ENCODE measurements at regions not wholly inside any gene's neighbourhood (a gene's known extent, or its start where the extent isn't known, plus 50 kb on each side); places are given as distances from the start of the nearest gene placed in this dataset.

DNA sequence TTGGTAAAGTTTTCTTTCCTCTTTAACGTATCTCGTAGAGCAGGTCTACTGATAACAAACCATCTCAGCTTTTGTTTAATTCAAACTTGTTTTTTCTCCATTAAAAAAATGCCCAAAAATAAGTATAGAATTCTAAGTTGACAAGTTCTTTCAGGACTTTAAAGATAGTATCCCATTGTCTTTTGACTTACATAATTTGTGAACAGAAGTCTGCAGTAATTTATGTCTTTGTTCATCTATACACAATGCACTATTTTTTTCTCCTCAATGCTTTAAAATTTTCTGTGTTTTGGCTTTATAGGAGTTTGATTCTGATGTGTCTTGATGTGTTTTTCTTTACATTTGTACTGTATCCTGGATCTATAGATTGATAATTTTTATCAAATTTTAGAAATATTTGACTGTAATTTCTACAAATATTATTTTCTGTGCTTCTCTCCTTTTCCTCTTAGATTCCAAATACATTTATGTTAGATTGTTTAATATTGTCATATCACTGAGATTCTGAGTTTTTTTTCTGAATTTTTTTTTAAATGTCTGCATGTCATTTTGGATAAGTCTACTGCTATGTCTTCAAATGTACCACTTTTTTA is 143.3 kb downstream of the FTCDNL1 start:
- Mint-ChIP-seq H3K27ac (no peak overlapping the region), H3K4me3 (no peak overlapping the region), H3K4me1 (no peaks in the 10 kb centered on the region), H3K9me3 (ENCODE audit: insufficient read depth) (peaks cover 3% of the 10 kb centered on the region), H3K27me3 (peaks cover 7% of the 10 kb centered on the region)
- Histone ChIP-seq H3K4me3 (ENCODE audit: control extremely low read depth in 1 of 5, extremely low read depth in 1 of 5, insufficient read depth in 1 of 5, low read depth in 2 of 5, low read length in 4 of 5) (no peak overlapping the region), H3K36me3 (replicated peaks in 1 of 2; ENCODE audit: control extremely low read depth in 1 of 2, control insufficient read depth in 1 of 2, extremely low read depth in 1 of 2, insufficient read depth in 2 of 2, low read length in 1 of 2) (no peaks in the 10 kb centered on the region), H4K20me1 (ENCODE audit: control insufficient read depth, insufficient read depth, low read length, poor library complexity, severe bottlenecking) (no peaks in the 10 kb centered on the region), H3K9me3 (ENCODE audit: control extremely low read depth in 1 of 3, control insufficient read depth in 2 of 3, insufficient read depth in 1 of 3, low read length in 2 of 3) (no peaks in the 10 kb centered on the region), H3K79me2 (ENCODE audit: control insufficient read depth, insufficient read depth, low read length) (no peaks in the 10 kb centered on the region), H3K4me2 (replicated peaks; ENCODE audit: low read depth, low read length, poor library complexity, severe bottlenecking) (no peak overlapping the region), H3K27me3 (replicated peaks in 1 of 4; ENCODE audit: control extremely low read depth in 1 of 4, control insufficient read depth in 3 of 4, insufficient read depth in 4 of 4, low read length in 3 of 4) (no peaks in the 10 kb centered on the region), H3K4me1 (ENCODE audit: control insufficient read depth in 2 of 2, insufficient read depth in 2 of 2, low read length in 2 of 2) (no peaks in the 10 kb centered on the region), H3K9ac (ENCODE audit: low read length) (no peak overlapping the region), H3K27ac (ENCODE audit: low read length in 2 of 2) (no peak overlapping the region), H2AFZ (ENCODE audit: insufficient read depth, low read depth, low read length, poor library complexity, severe bottlenecking) (no peak overlapping the region)
- no CpG with 5 or more reads among the region's 2 CpGs for WGBS (ENCODE audit: insufficient coverage)
- intact Hi-C loops (cut with micrococcal nuclease), result loop anchor here (5.0 kb wide), 1 partner anchor 775 kb away; no protein-coding TSS in a partner anchor
- ChIA-PET CTCF (no interaction called here), POLR2A (no interaction called here)
- no peak for DNase-seq
- no peak for TF ChIP-seq EZH2 (IDR thresholded peaks at IDR 0.05; ENCODE audit: borderline replicate concordance, insufficient read depth, low read depth, low read length, poor library complexity, severe bottlenecking)
- TF ChIP-seq, protein P1, sequence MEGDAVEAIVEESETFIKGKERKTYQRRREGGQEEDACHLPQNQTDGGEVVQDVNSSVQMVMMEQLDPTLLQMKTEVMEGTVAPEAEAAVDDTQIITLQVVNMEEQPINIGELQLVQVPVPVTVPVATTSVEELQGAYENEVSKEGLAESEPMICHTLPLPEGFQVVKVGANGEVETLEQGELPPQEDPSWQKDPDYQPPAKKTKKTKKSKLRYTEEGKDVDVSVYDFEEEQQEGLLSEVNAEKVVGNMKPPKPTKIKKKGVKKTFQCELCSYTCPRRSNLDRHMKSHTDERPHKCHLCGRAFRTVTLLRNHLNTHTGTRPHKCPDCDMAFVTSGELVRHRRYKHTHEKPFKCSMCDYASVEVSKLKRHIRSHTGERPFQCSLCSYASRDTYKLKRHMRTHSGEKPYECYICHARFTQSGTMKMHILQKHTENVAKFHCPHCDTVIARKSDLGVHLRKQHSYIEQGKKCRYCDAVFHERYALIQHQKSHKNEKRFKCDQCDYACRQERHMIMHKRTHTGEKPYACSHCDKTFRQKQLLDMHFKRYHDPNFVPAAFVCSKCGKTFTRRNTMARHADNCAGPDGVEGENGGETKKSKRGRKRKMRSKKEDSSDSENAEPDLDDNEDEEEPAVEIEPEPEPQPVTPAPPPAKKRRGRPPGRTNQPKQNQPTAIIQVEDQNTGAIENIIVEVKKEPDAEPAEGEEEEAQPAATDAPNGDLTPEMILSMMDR (IDR thresholded peaks at IDR 0.05), result no peak
- ATAC-seq (ENCODE audit: low read depth), result no peak

DNA sequence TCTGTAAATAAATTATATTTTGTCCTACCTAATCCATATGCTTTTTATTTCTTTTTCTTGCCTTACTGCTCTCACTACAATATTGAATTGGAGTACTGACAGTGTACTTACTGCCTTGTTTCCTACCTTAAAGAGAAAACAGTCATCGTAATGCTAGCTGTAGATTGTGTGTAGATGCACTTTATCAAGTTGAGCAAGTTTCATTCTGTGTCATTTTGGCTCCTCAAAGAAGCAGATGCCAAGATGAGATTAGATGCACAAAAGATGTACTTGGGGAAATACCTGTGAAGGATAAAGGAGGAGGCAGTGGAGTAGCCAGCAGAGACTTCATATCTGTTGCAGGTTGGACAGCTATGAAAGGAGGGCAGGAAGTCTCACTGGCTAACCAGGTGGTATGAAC is 145.5 kb downstream of the FTCDNL1 start:
- intact Hi-C loops (cut with micrococcal nuclease), result loop anchor here (2.0 to 5.0 kb wide), 2 partner anchors 235 to 777 kb away; no protein-coding TSS in a partner anchor
- H3K4me1 Mint-ChIP-seq, result no peaks in the 10 kb centered on the region
- DNase-seq (no peak), ATAC-seq (ENCODE audit: low read depth) (no peak)
- H3K27me3 Mint-ChIP-seq, result peaks cover 5% of the 10 kb centered on the region
- ChIA-PET CTCF (interaction anchor here (1.5 kb wide), 1 partner anchor 776 kb away, joined by 8 read pairs; no protein-coding TSS in a partner anchor), POLR2A (no interaction called here)
- no peaks in the 10 kb centered on the region for H3K4me1 ChIP-seq (ENCODE audit: control insufficient read depth in 2 of 2, insufficient read depth in 2 of 2, low read length in 2 of 2)
- no peaks in the 10 kb centered on the region for H3K36me3 ChIP-seq (replicated peaks in 1 of 2; ENCODE audit: control extremely low read depth in 1 of 2, control insufficient read depth in 1 of 2, extremely low read depth in 1 of 2, insufficient read depth in 2 of 2, low read length in 1 of 2)
- H3K9me3 ChIP-seq (ENCODE audit: control extremely low read depth in 1 of 3, control insufficient read depth in 2 of 3, insufficient read depth in 1 of 3, low read length in 2 of 3), result no peaks in the 10 kb centered on the region
- no peak overlapping the region for H3K4me3 ChIP-seq (ENCODE audit: control extremely low read depth in 1 of 5, extremely low read depth in 1 of 5, insufficient read depth in 1 of 5, low read depth in 2 of 5, low read length in 4 of 5)
- no peaks in the 10 kb centered on the region for H4K20me1 ChIP-seq (ENCODE audit: control insufficient read depth, insufficient read depth, low read length, poor library complexity, severe bottlenecking)
- no peaks in the 10 kb centered on the region for H3K79me2 ChIP-seq (ENCODE audit: control insufficient read depth, insufficient read depth, low read length)
- H2AFZ ChIP-seq (ENCODE audit: insufficient read depth, low read depth, low read length, poor library complexity, severe bottlenecking), result no peak overlapping the region
- peaks cover 3% of the 10 kb centered on the region for H3K9me3 Mint-ChIP-seq (ENCODE audit: insufficient read depth)
- no peak overlapping the region for H3K9ac ChIP-seq (ENCODE audit: low read length)
- 100% methylated on average over 1 of the region's 1 CpG for WGBS (ENCODE audit: insufficient coverage)
- H3K27ac Mint-ChIP-seq, result no peak overlapping the region
- H3K27me3 ChIP-seq (replicated peaks in 1 of 4; ENCODE audit: control extremely low read depth in 1 of 4, control insufficient read depth in 3 of 4, insufficient read depth in 4 of 4, low read length in 3 of 4), result no peaks in the 10 kb centered on the region
- no peak overlapping the region for H3K4me3 Mint-ChIP-seq
- no peak overlapping the region for H3K27ac ChIP-seq (ENCODE audit: low read length in 2 of 2)
- TF ChIP-seq, protein P1 (IDR thresholded peaks at IDR 0.05), result no peak
- no peak for TF ChIP-seq EZH2 (IDR thresholded peaks at IDR 0.05; ENCODE audit: borderline replicate concordance, insufficient read depth, low read depth, low read length, poor library complexity, severe bottlenecking)
- H3K4me2 ChIP-seq (replicated peaks; ENCODE audit: low read depth, low read length, poor library complexity, severe bottlenecking), result no peak overlapping the region

All from B cell (primary cell).